ENCODE measurements at regions not wholly inside any gene's neighbourhood (a gene's known extent, or its start where the extent isn't known, plus 50 kb on each side); places are given as distances from the start of the nearest gene placed in this dataset.
"Not testable (repeated sequence)": the region's sequence is repeated elsewhere in the genome, so short reads cannot be mapped to it uniquely, and the experiment has no call there.

DNA sequence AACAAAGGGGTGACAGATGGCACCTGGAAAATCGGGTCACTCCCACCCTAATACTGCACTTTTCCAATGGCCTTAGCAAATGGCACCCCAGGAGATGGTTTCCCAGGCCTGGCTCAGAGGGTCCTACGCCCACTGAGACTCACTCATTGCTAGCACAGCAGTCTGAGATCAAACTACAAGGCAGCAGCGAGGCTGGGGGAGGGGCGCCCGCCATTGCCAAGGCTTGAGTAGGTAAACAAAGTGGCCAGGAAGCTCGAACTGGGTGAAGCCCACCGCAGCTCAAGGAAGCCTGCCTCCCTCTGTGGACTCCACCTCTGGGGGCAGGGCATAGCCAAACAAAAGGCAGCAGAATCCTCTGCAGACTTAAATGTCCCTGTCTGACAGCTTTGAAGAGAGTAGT lies 467.2 kb downstream of the EPHA7 start:
- DNase-seq (ENCODE audit: low read depth): not testable (repeated sequence)

GRCh38 chr6:92945799-92946198 lies 473.6 kb downstream of the EPHA7 start:
- DNase-seq (ENCODE audit: low read depth): peak; percentile 79

- no peak for DNase-seq (ENCODE audit: low read depth)
These were observed 475.2 kb downstream of the EPHA7 start for GRCh38 chr6:92944132-92944531.

- no peak for DNase-seq (ENCODE audit: low read depth)
These were observed 476.8 kb downstream of the EPHA7 start for GRCh38 chr6:92942549-92942948.

GRCh38 chr6:92934625-92935024 lies 484.7 kb downstream of the EPHA7 start:
- no peak for DNase-seq (ENCODE audit: low read depth)

- no peak for DNase-seq (ENCODE audit: low read depth)
These were observed 489.2 kb downstream of the EPHA7 start for GRCh38 chr6:92930171-92930570.

DNA sequence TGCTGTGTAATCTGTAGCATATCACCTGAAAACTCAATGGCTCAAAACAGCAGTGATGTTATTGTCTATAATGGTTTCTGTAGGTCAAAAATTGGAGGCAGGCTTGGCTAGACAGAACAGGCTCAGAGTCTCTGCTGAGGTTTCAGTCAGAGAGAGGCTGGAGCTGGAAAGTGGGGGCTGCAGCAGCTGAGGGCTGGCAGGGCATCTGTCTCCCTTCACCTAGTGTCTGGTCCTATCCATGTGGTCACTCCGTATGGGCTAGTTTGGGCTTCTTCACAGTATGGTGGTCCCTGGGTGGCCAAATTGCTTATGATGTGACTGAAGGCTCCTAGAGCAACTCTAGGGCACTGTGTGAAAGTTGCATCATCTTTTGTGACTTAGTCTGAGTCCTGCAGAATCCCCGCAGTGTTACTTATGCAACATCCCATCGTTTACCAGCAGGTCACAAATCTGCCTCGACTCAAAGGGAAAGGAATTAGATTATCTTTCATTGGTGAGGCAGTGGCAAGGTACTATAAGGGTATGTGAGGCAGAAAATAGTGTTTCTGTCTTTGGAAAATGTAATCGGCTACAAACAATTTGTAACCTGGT lies 497.0 kb downstream of the EPHA7 start:
- no peak for DNase-seq (ENCODE audit: low read depth)

DNA sequence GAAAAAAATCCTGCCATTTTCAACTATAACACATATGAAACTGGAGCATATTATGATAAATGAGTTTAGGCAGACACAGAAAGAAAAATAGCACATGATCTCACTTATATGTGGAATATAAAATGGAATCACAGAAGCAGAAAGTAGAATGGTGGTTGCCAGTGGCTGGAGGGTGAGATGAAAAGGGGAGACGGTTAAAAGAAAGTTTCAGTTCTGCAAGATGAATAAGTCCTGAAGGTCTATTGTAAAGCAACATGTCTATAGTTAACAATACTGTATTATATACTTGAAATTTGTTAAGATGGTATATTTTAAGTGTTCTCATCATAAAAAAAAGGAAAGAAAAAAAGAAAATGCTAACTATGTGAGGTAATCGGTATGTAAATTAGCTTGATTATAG lies 503.9 kb downstream of the EPHA7 start:
- no peak for DNase-seq (ENCODE audit: low read depth)

GRCh38 chr6:92911301-92911700 lies 508.1 kb downstream of the EPHA7 start:
- no peak for DNase-seq (ENCODE audit: low read depth)

DNA sequence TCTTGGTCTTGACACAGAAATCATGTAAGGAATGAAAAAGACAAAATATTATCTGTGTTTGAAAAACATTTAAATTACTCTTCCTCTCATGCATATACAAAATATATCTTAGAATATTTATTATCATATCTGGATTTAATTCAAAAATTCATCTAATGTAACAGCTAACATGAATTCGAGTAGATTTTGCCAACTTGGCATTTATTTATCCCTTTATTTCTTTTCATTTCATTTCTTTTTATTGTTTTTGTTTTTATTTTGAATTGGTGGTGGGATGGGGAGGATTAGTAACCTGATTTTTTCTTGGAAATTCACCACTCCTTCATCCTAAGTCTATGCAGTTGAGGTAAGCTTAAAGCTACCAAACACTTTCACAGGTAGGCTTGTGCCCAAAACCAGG lies 508.7 kb downstream of the EPHA7 start:
- DNase-seq (ENCODE audit: low read depth): no peak

DNA sequence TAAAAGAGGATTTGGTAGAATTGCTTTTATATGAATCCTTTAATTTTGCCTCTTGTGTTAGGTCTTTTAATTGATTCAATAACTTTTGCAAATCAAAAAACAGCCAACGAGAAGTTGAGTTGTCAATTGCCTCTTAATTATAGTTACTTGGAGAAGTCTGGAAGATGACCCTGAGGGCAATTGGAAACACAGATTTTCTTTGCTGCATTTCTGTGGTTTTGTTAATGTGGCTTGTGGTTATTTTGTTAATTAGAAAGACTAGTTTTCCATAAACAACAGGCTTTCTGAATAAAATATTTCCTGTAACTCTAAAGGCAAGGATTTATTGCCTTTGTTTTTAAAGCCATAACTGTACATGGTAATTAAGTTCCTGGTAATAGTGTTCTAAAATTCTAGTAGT lies 513.0 kb downstream of the EPHA7 start:
- DNase-seq (ENCODE audit: low read depth): no peak

- no peak for DNase-seq (ENCODE audit: low read depth)
These were observed 525.6 kb downstream of the EPHA7 start for GRCh38 chr6:92893741-92894140.

- DNase-seq (ENCODE audit: low read depth): no peak
These were observed 526.7 kb downstream of the EPHA7 start for GRCh38 chr6:92892626-92893170.

DNA sequence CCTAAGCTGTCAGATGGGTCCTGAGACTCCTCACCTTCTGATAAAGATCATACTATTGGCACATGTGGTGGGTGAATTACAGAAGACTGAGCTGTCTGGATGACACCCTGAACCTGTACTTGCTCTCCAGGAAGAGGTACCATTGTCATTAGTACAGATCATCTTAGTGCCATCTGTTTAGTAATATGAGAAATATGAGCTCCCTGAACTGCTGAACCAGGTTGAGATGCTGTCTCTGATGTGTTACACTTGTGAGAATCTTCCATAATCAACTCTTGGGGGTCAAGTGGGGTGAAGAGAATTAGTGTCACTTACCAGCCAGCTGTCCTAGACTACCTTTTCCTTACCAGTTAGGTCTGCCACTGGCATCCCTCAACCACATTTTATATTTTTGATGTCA lies 531.0 kb downstream of the EPHA7 start:
- no peak for DNase-seq (ENCODE audit: low read depth)

DNA sequence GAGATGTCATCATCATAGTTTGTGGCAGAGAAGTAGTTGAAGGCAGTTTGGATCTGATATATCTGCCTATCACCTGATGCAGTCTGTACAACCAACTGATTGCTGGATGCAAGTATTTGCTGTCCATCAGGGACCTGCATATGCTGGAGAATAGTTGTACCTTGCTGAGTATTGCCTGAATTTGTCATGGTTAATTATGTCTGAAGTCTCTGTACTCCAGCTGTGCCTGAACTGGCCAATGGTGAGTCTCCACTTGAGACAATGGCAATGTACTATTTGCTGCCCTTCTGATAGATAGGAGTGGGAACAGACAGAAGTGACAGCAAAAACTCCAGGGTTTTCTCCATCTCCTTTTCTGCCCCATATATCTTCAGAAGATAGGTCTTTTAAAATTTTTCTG lies 531.5 kb downstream of the EPHA7 start:
- DNase-seq (ENCODE audit: low read depth): no peak

- peak; percentile 3 for DNase-seq (ENCODE audit: low read depth)
These were observed 539.8 kb downstream of the EPHA7 start for GRCh38 chr6:92879526-92879925.

DNA sequence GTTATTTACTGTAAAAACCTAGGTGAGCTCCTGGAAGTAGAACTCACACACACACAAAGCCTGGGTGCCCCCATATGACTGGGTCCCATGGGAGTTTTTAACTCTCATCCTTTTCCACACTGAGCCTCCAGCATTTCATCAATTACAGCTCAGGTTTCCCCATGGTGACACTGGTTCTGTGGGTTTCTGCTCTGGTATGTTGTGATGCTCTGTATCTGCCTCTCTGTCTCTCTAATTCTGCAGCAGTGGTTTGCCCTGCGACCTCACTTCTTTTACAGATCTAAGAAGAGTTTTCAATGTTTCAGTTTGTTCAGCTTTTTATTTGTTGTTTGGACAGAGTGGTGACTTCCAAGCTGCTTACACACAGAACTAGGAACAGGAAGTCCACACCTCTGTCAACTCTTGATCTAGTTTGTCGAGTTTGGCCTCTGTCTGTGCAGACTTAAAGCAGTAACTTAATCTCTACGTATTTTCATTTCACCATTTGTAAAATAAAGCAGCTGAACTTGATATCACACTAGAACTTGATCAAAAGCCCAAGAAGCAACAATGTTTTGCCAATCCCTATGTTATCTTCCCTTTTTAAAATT lies 554.3 kb downstream of the EPHA7 start:
- DNase-seq (ENCODE audit: low read depth): no peak

DNA sequence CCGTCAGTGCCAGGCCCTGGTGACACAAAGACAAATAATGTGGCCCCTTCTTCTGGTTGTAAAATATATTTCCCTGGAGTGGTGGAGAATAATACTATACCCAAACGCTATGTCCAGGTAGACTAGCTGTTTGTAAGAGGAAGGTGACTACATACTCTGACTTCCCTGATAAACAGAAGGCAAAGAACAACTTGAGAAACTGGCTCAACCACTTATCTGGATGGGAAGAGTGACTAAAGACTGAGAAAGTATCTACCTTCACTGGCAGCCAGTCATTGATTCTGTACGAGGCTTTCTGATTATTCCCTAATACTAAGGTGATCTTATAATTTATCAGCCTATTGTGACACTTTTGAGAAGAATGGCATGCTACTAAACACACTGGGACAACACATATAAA lies 569.7 kb downstream of the EPHA7 start:
- no peak for DNase-seq (ENCODE audit: low read depth)

DNA sequence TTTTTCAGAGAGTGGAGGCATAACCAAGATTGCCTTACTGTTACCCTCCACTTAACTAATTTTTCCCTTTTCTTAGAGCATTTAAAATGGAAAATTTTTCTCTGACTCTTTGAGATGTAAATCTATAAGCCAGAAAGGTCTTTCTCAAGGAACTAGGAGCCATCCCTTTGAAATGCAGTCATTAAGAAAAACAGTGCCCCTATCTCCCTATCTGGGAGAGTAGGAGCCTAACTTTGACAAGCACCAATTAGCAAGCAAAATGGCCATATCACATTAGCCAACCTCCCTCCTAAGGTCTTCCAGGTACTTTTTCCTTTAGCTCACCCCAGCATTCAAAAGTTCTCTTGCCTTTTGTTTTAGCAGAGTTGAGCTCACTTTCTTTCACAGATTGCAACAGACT lies 570.5 kb downstream of the EPHA7 start:
- DNase-seq (ENCODE audit: low read depth): no peak

DNA sequence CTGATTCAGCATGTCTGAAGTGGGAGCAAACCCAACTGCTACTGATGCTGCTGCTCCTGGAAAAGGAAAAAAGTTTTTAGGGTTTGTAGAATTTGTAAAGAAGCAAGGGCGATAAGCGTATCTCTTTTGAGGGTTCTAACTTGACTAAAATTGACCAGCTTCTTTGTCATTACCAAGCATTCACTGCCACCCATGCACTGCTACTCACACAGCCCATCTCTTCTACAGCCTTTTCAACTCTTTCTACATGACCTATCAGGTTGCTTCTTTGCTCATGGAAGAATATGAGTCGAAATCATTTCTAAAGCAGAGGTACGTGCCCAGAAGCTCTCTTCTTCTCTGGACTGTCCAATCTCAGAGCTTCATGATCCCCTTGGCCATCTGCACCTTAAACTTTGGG lies 570.9 kb downstream of the EPHA7 start:
- DNase-seq (ENCODE audit: low read depth): no peak

DNA sequence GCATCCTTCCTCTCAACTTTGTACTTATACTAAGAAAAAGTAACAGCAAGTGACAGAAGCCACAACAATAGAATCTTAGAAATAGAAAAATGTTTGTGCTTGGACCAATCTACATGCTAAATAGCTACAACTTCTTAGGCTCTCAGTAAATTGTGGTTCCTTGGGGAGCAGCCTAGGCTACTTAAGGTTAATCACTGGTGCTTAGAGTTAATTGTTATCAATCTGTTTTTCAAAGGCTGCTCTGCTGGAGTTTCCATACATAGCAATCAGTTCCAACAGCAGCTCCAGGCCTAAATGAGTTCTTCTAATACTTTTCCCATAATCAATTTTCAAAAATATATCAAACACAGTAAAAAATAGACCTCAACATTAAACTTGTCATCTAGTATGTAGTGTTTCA lies 571.4 kb downstream of the EPHA7 start:
- DNase-seq (ENCODE audit: low read depth): no peak

GRCh38 chr6:92840246-92840930 lies 579.0 kb downstream of the EPHA7 start:
- DNase-seq (ENCODE audit: low read depth): no peak

DNA sequence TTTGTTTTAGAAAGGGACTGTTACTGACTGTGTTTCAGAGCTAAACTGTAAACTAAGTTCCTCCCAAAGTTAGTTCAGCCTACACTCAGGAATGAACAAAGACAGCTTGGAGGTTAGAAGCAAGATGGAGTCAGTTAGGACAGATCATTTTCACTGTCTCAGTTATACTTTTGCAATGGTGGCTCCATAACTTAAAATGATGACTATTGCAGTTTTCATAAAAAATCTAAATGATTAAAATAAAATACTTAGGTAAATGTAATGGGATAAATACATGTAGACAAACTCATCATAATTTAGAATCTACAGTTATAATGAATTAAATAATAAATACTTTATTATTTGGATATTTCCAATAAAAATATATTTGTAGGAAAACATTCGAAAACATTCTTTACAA lies 590.6 kb downstream of the EPHA7 start:
- DNase-seq (ENCODE audit: low read depth): no peak
